H1 (cell line): ENCODE measurements at regions not wholly inside any gene's neighbourhood (a gene's known extent, or its start where the extent isn't known, plus 50 kb on each side); places are given as distances from the start of the nearest gene placed in this dataset.

Source experiments
- TF ChIP-seq, protein P1 (sequence below): fragments of 300-600 bp; sonication (generic); IDR thresholded peaks from 2 replicates; pipeline ENCODE4 v1.7.1; 2012; ENCODE audit warnings: low read length, moderate library complexity, mild to moderate bottlenecking, inconsistent platforms; ENCODE audit not compliant: insufficient replicate concordance

DNA sequence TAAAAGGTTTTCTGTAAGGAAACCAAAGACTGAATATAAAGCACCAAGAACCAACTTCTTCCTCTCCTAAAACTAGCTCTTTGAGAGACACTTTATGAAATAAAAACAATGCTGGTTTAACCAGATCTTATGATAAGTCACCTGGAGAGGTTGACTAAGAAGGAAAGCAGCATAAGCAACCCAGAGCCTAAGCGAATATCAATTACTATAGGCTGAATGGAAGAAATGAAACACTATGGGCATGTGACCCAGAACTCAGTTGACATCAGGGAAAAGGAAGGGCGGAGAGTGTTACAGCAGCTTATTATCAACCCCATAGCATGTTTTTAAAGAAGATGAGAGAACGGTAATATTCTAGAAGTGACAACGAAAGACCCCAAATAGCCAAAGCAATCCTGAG, 94.1 kb upstream of the STMND1 start (continued):
- TF ChIP-seq, protein P1, sequence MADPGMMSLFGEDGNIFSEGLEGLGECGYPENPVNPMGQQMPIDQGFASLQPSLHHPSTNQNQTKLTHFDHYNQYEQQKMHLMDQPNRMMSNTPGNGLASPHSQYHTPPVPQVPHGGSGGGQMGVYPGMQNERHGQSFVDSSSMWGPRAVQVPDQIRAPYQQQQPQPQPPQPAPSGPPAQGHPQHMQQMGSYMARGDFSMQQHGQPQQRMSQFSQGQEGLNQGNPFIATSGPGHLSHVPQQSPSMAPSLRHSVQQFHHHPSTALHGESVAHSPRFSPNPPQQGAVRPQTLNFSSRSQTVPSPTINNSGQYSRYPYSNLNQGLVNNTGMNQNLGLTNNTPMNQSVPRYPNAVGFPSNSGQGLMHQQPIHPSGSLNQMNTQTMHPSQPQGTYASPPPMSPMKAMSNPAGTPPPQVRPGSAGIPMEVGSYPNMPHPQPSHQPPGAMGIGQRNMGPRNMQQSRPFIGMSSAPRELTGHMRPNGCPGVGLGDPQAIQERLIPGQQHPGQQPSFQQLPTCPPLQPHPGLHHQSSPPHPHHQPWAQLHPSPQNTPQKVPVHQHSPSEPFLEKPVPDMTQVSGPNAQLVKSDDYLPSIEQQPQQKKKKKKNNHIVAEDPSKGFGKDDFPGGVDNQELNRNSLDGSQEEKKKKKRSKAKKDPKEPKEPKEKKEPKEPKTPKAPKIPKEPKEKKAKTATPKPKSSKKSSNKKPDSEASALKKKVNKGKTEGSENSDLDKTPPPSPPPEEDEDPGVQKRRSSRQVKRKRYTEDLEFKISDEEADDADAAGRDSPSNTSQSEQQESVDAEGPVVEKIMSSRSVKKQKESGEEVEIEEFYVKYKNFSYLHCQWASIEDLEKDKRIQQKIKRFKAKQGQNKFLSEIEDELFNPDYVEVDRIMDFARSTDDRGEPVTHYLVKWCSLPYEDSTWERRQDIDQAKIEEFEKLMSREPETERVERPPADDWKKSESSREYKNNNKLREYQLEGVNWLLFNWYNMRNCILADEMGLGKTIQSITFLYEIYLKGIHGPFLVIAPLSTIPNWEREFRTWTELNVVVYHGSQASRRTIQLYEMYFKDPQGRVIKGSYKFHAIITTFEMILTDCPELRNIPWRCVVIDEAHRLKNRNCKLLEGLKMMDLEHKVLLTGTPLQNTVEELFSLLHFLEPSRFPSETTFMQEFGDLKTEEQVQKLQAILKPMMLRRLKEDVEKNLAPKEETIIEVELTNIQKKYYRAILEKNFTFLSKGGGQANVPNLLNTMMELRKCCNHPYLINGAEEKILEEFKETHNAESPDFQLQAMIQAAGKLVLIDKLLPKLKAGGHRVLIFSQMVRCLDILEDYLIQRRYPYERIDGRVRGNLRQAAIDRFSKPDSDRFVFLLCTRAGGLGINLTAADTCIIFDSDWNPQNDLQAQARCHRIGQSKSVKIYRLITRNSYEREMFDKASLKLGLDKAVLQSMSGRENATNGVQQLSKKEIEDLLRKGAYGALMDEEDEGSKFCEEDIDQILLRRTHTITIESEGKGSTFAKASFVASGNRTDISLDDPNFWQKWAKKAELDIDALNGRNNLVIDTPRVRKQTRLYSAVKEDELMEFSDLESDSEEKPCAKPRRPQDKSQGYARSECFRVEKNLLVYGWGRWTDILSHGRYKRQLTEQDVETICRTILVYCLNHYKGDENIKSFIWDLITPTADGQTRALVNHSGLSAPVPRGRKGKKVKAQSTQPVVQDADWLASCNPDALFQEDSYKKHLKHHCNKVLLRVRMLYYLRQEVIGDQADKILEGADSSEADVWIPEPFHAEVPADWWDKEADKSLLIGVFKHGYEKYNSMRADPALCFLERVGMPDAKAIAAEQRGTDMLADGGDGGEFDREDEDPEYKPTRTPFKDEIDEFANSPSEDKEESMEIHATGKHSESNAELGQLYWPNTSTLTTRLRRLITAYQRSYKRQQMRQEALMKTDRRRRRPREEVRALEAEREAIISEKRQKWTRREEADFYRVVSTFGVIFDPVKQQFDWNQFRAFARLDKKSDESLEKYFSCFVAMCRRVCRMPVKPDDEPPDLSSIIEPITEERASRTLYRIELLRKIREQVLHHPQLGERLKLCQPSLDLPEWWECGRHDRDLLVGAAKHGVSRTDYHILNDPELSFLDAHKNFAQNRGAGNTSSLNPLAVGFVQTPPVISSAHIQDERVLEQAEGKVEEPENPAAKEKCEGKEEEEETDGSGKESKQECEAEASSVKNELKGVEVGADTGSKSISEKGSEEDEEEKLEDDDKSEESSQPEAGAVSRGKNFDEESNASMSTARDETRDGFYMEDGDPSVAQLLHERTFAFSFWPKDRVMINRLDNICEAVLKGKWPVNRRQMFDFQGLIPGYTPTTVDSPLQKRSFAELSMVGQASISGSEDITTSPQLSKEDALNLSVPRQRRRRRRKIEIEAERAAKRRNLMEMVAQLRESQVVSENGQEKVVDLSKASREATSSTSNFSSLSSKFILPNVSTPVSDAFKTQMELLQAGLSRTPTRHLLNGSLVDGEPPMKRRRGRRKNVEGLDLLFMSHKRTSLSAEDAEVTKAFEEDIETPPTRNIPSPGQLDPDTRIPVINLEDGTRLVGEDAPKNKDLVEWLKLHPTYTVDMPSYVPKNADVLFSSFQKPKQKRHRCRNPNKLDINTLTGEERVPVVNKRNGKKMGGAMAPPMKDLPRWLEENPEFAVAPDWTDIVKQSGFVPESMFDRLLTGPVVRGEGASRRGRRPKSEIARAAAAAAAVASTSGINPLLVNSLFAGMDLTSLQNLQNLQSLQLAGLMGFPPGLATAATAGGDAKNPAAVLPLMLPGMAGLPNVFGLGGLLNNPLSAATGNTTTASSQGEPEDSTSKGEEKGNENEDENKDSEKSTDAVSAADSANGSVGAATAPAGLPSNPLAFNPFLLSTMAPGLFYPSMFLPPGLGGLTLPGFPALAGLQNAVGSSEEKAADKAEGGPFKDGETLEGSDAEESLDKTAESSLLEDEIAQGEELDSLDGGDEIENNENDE, result no peak
- TF ChIP-seq, all 59 proteins: peak for 0
